ENCODE measurements at regions not wholly inside any gene's neighbourhood (a gene's known extent, or its start where the extent isn't known, plus 50 kb on each side); places are given as distances from the start of the nearest gene placed in this dataset.

DNA sequence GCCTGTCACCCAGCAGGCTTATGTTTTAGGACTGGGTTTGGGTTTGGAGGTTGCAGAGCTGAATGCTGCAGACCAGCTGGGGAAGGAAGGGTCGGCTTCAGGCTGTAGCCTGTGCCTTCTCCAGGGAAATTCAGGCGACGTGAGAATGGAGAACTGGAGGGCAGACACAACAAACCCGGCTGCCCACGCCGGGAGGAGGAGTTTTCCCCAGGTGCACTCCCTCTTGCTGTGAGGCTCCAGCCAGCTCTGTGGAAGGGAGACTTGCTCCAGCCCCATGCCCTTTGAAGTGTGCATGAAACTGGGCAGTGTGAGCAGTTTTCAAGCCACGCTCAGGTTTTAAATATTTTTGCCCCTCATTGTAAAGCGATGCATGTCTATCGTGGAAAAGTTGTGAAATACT lies 279.1 kb downstream of the CCSER2 start:
- TF ChIP-seq, protein P1, sequence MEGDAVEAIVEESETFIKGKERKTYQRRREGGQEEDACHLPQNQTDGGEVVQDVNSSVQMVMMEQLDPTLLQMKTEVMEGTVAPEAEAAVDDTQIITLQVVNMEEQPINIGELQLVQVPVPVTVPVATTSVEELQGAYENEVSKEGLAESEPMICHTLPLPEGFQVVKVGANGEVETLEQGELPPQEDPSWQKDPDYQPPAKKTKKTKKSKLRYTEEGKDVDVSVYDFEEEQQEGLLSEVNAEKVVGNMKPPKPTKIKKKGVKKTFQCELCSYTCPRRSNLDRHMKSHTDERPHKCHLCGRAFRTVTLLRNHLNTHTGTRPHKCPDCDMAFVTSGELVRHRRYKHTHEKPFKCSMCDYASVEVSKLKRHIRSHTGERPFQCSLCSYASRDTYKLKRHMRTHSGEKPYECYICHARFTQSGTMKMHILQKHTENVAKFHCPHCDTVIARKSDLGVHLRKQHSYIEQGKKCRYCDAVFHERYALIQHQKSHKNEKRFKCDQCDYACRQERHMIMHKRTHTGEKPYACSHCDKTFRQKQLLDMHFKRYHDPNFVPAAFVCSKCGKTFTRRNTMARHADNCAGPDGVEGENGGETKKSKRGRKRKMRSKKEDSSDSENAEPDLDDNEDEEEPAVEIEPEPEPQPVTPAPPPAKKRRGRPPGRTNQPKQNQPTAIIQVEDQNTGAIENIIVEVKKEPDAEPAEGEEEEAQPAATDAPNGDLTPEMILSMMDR (conservative IDR thresholded peaks at IDR 0.05 in 1 of 2, IDR thresholded peaks at IDR 0.05 in 1 of 2; ENCODE audit: low read depth in 1 of 2, low read length in 2 of 2), result no peak
- no peak for TF ChIP-seq EZH2 (IDR thresholded peaks at IDR 0.05; ENCODE audit: low read length, missing control alignments)

Data from fibroblast of lung (primary cell).